GM21576 (cell line): ENCODE measurements at regions not wholly inside any gene's neighbourhood (a gene's known extent, or its start where the extent isn't known, plus 50 kb on each side); places are given as distances from the start of the nearest gene placed in this dataset.

Experiments
- ATAC-seq: cut with Tn5 transposase; IDR thresholded peaks from one replicate; pipeline ENCODE4 v1.9.1; 2021; ENCODE audit warnings: mild to moderate bottlenecking, moderate library complexity; ENCODE audit not compliant: unreplicated experiment

- no peak for ATAC-seq
Measured at GRCh38 chr3:116767726-116768125, 58.1 kb downstream of the TUSC7 start.

- ATAC-seq, result peak; percentile 98
Measured at GRCh38 chr3:116770815-116771450, 61.4 kb downstream of the TUSC7 start.

- ATAC-seq, result no peak
Measured at GRCh38 chr3:116776880-116777785, 67.6 kb downstream of the TUSC7 start.

- ATAC-seq, result no peak
Measured at GRCh38 chr3:116785226-116785625, 75.6 kb downstream of the TUSC7 start.

- ATAC-seq, result no peak
Measured at GRCh38 chr3:116802651-116803050, 93.1 kb downstream of the TUSC7 start.

GRCh38 chr3:116806351-116806750 is 96.8 kb downstream of the TUSC7 start:
- ATAC-seq, result no peak

- no peak for ATAC-seq
Measured at GRCh38 chr3:116808725-116809124, 99.1 kb downstream of the TUSC7 start.

GRCh38 chr3:116809208-116809607 is 99.6 kb downstream of the TUSC7 start:
- ATAC-seq, result no peak

GRCh38 chr3:116811754-116812153 is 102.2 kb downstream of the TUSC7 start:
- ATAC-seq, result no peak

- ATAC-seq, result no peak
Measured at GRCh38 chr3:116812949-116813348, 103.4 kb downstream of the TUSC7 start.

- ATAC-seq, result no peak
Measured at GRCh38 chr3:116815321-116815720, 105.7 kb downstream of the TUSC7 start.

- ATAC-seq, result no peak
Measured at GRCh38 chr3:116815831-116816588, 106.4 kb downstream of the TUSC7 start.

GRCh38 chr3:116821371-116821770 is 111.8 kb downstream of the TUSC7 start:
- ATAC-seq, result no peak

GRCh38 chr3:116824208-116824607 is 114.6 kb downstream of the TUSC7 start:
- no peak for ATAC-seq

GRCh38 chr3:116833202-116833601 is 123.6 kb downstream of the TUSC7 start:
- ATAC-seq, result no peak

GRCh38 chr3:116834816-116835215 is 125.2 kb downstream of the TUSC7 start:
- ATAC-seq, result no peak

- ATAC-seq, result no peak
Measured at GRCh38 chr3:116835658-116836057, 126.1 kb downstream of the TUSC7 start.

GRCh38 chr3:116836286-116836685 is 126.7 kb downstream of the TUSC7 start:
- no peak for ATAC-seq

- ATAC-seq, result no peak
Measured at GRCh38 chr3:116837483-116837882, 127.9 kb downstream of the TUSC7 start.

- ATAC-seq, result no peak
Measured at GRCh38 chr3:116841003-116841735, 131.6 kb downstream of the TUSC7 start.
